ENCODE measurements at regions not wholly inside any gene's neighbourhood (a gene's known extent, or its start where the extent isn't known, plus 50 kb on each side); places are given as distances from the start of the nearest gene placed in this dataset.

GRCh38 chr3:96169111-96169766, 645.2 kb upstream of the EPHA6 start:
- Histone ChIP-seq H3K27me3 (ENCODE audit: insufficient read depth, low read length) (no peaks in the 10 kb centered on the region), H3K4me2 (ENCODE audit: insufficient read depth, low read length) (no peak overlapping the region), H2AFZ (ENCODE audit: low read length) (no peak overlapping the region), H4K20me1 (ENCODE audit: insufficient read depth, low read length) (no peaks in the 10 kb centered on the region), H3K4me3 (ENCODE audit: insufficient read depth, low read length) (no peak overlapping the region), H3K79me2 (ENCODE audit: insufficient read depth, low read length) (no peaks in the 10 kb centered on the region), H3K4me1 (ENCODE audit: insufficient read depth, low read length) (no peaks in the 10 kb centered on the region), H3K9me3 (ENCODE audit: low read depth, low read length) (peaks cover 3% of the 10 kb centered on the region), H3K36me3 (ENCODE audit: insufficient read depth, low read length) (no peaks in the 10 kb centered on the region), H3K27ac (ENCODE audit: low read depth, low read length) (no peak overlapping the region)
- no peak for TF ChIP-seq CTCF (IDR thresholded peaks at IDR 0.05; ENCODE audit: extremely low read depth, low read depth, low read length)
- DNase-seq (ENCODE audit: insufficient read length, low spot score, missing footprints): no peak

GRCh38 chr3:96172917-96173316, 641.5 kb upstream of the EPHA6 start:
- no peak for TF ChIP-seq CTCF (IDR thresholded peaks at IDR 0.05; ENCODE audit: extremely low read depth, low read depth, low read length)
- no peak overlapping the region for H2AFZ ChIP-seq (ENCODE audit: low read length)
- no peaks in the 10 kb centered on the region for H3K4me1 ChIP-seq (ENCODE audit: insufficient read depth, low read length)
- H3K36me3 ChIP-seq (ENCODE audit: insufficient read depth, low read length): no peaks in the 10 kb centered on the region
- no peaks in the 10 kb centered on the region for H3K79me2 ChIP-seq (ENCODE audit: insufficient read depth, low read length)
- no peak overlapping the region for H3K27ac ChIP-seq (ENCODE audit: low read depth, low read length)
- no peaks in the 10 kb centered on the region for H3K27me3 ChIP-seq (ENCODE audit: insufficient read depth, low read length)
- H3K4me2 ChIP-seq (ENCODE audit: insufficient read depth, low read length): no peak overlapping the region
- H4K20me1 ChIP-seq (ENCODE audit: insufficient read depth, low read length): no peaks in the 10 kb centered on the region
- H3K9me3 ChIP-seq (ENCODE audit: low read depth, low read length): peaks cover 3% of the 10 kb centered on the region
- no peak for DNase-seq (ENCODE audit: insufficient read length, low spot score, missing footprints)
- H3K4me3 ChIP-seq (ENCODE audit: insufficient read depth, low read length): no peak overlapping the region

GRCh38 chr3:96175500-96175899, 638.9 kb upstream of the EPHA6 start:
- no peak for DNase-seq (ENCODE audit: insufficient read length, low spot score, missing footprints)
- no peak for TF ChIP-seq CTCF (IDR thresholded peaks at IDR 0.05; ENCODE audit: extremely low read depth, low read depth, low read length)
- Histone ChIP-seq H3K27ac (ENCODE audit: low read depth, low read length) (no peak overlapping the region), H3K27me3 (ENCODE audit: insufficient read depth, low read length) (no peaks in the 10 kb centered on the region), H3K4me3 (ENCODE audit: insufficient read depth, low read length) (no peak overlapping the region), H4K20me1 (ENCODE audit: insufficient read depth, low read length) (no peaks in the 10 kb centered on the region), H3K4me2 (ENCODE audit: insufficient read depth, low read length) (no peak overlapping the region), H3K9me3 (ENCODE audit: low read depth, low read length) (no peaks in the 10 kb centered on the region), H3K4me1 (ENCODE audit: insufficient read depth, low read length) (no peaks in the 10 kb centered on the region), H2AFZ (ENCODE audit: low read length) (no peak overlapping the region), H3K36me3 (ENCODE audit: insufficient read depth, low read length) (no peaks in the 10 kb centered on the region), H3K79me2 (ENCODE audit: insufficient read depth, low read length) (no peaks in the 10 kb centered on the region)

GRCh38 chr3:96182756-96183155, 631.6 kb upstream of the EPHA6 start:
- no peak overlapping the region for H2AFZ ChIP-seq (ENCODE audit: low read length)
- H3K27me3 ChIP-seq (ENCODE audit: insufficient read depth, low read length): no peaks in the 10 kb centered on the region
- H3K4me3 ChIP-seq (ENCODE audit: insufficient read depth, low read length): no peak overlapping the region
- H3K4me2 ChIP-seq (ENCODE audit: insufficient read depth, low read length): no peak overlapping the region
- no peak for TF ChIP-seq CTCF (IDR thresholded peaks at IDR 0.05; ENCODE audit: extremely low read depth, low read depth, low read length)
- no peak overlapping the region for H3K27ac ChIP-seq (ENCODE audit: low read depth, low read length)
- DNase-seq (ENCODE audit: insufficient read length, low spot score, missing footprints): no peak
- no peaks in the 10 kb centered on the region for H3K36me3 ChIP-seq (ENCODE audit: insufficient read depth, low read length)
- no peaks in the 10 kb centered on the region for H3K9me3 ChIP-seq (ENCODE audit: low read depth, low read length)
- no peaks in the 10 kb centered on the region for H3K4me1 ChIP-seq (ENCODE audit: insufficient read depth, low read length)
- H3K79me2 ChIP-seq (ENCODE audit: insufficient read depth, low read length): no peaks in the 10 kb centered on the region
- no peaks in the 10 kb centered on the region for H4K20me1 ChIP-seq (ENCODE audit: insufficient read depth, low read length)

All from osteoblast (primary cell).